GM12873 (cell line): ENCODE measurements at regions not wholly inside any gene's neighbourhood (a gene's known extent, or its start where the extent isn't known, plus 50 kb on each side); places are given as distances from the start of the nearest gene placed in this dataset.

Experiments used
- CTCF ChIP-seq: IDR thresholded peaks from 2 replicates; pipeline ENCODE4 v1.5.1; 2012; ENCODE audit warnings: low read depth, mild to moderate bottlenecking, moderate library complexity, low read length, control low read depth; ENCODE audit not compliant: insufficient read depth; ENCODE audit errors: missing control alignments

GRCh38 chrX:106451933-106452332 is 159.8 kb upstream of the RADX start:
- no peak for TF ChIP-seq CTCF

GRCh38 chrX:106454991-106455390 is 156.8 kb upstream of the RADX start:
- TF ChIP-seq CTCF = no peak

- no peak for TF ChIP-seq CTCF
Observed at GRCh38 chrX:106457802-106458201, 154.0 kb upstream of the RADX start.

GRCh38 chrX:106467422-106467821 is 144.4 kb upstream of the RADX start:
- no peak for TF ChIP-seq CTCF

- no peak for TF ChIP-seq CTCF
Observed at GRCh38 chrX:106467943-106468342, 143.8 kb upstream of the RADX start.

- TF ChIP-seq CTCF = no peak
Observed at GRCh38 chrX:106468433-106468832, 143.3 kb upstream of the RADX start.

- no peak for TF ChIP-seq CTCF
Observed at GRCh38 chrX:106479920-106480319, 131.9 kb upstream of the RADX start.
